ENCODE measurements at regions not wholly inside any gene's neighbourhood (a gene's known extent, or its start where the extent isn't known, plus 50 kb on each side); places are given as distances from the start of the nearest gene placed in this dataset.
"Not testable (repeated sequence)": the region's sequence is repeated elsewhere in the genome, so short reads cannot be mapped to it uniquely, and the experiment has no call there.

DNA sequence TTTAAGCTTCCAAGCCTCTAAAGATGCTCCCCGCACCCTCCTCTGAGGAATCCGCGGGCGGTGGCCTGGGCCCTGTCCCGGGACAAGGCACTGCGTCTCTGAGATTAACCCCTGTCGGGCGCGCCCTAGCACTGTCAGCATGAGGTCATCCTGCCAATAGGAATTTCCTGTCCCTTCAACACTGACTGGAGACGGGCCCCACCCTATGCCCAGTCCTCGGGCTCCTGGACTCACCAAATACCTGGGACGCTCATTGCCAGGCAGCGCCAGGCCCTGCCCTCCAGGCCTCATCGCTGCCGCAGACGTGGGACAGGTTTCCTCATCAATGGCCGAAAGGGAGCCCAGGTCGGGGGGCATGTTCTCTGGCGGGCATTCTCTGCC is 67.6 kb upstream of the SH3GL3 start:
- DNase-seq (ENCODE audit: low spot score in 2 of 2) (no peak), ATAC-seq (replicated peaks; ENCODE audit: extremely low read depth, poor library complexity, severe bottlenecking) (no peak)
- Mint-ChIP-seq H3K27ac (ENCODE audit: low read depth) (no peak overlapping the region), H3K4me1 (no peaks in the 10 kb centered on the region), H3K4me3 (no peak overlapping the region), H3K9me3 (no peaks in the 10 kb centered on the region), H3K36me3 (ENCODE audit: insufficient read depth) (no peaks in the 10 kb centered on the region), H3K27me3 (peaks cover 45% of the 10 kb centered on the region)

DNA sequence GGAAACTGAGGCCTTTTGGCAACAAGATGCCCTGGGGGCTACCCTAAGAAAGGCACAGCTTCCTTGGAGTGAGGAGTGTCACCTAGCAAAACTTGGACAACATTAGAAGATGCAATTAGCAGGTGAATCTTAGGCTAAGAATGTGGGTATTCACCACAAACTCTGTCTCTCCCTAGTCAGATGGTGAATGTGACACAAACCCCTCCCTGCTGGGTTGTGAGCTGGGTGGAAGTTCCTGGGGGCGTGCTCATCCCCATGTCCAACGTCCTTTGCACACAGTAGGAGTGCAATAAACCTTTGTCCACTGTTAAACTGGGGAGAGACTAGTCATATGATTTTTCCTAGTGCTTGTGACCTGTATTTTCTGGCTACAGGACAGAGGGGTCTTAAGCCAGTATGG is 67.1 kb upstream of the SH3GL3 start:
- H3K27me3 Mint-ChIP-seq, result peaks cover 41% of the 10 kb centered on the region
- H3K4me1 Mint-ChIP-seq, result no peaks in the 10 kb centered on the region
- H3K27ac Mint-ChIP-seq (ENCODE audit: low read depth), result no peak overlapping the region
- DNase-seq (ENCODE audit: low spot score in 2 of 2) (no peak), ATAC-seq (replicated peaks; ENCODE audit: extremely low read depth, poor library complexity, severe bottlenecking) (no peak)
- no peaks in the 10 kb centered on the region for H3K9me3 Mint-ChIP-seq
- H3K4me3 Mint-ChIP-seq, result no peak overlapping the region
- H3K36me3 Mint-ChIP-seq (ENCODE audit: insufficient read depth), result no peaks in the 10 kb centered on the region

DNA sequence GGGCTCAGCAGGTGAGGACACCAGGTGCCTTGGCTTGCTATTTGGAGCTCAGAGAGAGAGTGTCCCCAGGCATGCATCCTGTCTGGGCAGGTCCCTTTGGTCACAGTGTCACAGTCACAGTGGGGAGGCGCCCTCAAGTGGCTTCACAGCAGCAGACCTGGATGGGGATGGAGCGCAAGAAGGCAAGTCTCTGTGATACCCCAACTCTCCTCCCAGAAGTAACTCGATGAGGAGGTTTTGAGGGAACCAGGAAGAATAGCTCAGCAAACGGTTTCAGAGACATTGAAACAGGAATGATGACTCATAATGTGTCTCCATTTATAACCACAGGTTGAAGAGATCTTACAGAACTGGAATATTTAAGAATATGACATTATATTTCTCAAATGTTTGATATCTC is 66.5 kb upstream of the SH3GL3 start:
- no peaks in the 10 kb centered on the region for H3K4me1 Mint-ChIP-seq
- DNase-seq (ENCODE audit: low spot score in 2 of 2) (no peak), ATAC-seq (replicated peaks; ENCODE audit: extremely low read depth, poor library complexity, severe bottlenecking) (no peak)
- no peak overlapping the region for H3K4me3 Mint-ChIP-seq
- H3K27me3 Mint-ChIP-seq, result peaks cover 37% of the 10 kb centered on the region
- H3K36me3 Mint-ChIP-seq (ENCODE audit: insufficient read depth), result no peaks in the 10 kb centered on the region
- H3K9me3 Mint-ChIP-seq, result no peaks in the 10 kb centered on the region
- H3K27ac Mint-ChIP-seq (ENCODE audit: low read depth), result no peak overlapping the region

DNA sequence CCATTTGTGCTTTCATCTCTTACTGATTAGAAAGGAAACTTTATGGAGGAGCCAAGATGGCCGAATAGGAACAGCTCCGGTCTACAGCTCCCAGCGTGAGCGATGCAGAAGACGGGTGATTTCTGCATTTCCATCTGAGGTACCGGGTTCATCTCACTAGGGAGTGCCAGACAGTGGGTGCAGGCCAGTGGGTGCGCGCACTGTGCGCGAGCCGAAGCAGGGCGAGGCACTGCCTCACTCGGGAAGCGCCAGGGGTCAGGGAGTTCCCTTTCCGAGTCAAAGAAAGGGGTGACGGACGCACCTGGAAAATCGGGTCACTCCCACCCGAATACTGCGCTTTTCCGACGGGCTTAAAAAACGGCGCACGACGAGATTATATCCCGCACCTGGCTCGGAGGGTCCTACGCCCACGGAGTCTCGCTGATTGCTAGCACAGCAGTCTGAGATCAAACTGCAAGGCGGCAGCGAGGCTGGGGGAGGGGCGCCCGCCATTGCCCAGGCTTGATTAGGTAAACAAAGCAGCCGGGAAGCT is 63.5 kb upstream of the SH3GL3 start:
- not testable (repeated sequence) for H3K27ac Mint-ChIP-seq (ENCODE audit: low read depth); H3K4me1 Mint-ChIP-seq; H3K4me3 Mint-ChIP-seq; ATAC-seq (replicated peaks; ENCODE audit: extremely low read depth, poor library complexity, severe bottlenecking); H3K36me3 Mint-ChIP-seq (ENCODE audit: insufficient read depth); DNase-seq (ENCODE audit: low spot score in 2 of 2); H3K9me3 Mint-ChIP-seq
- H3K27me3 Mint-ChIP-seq, result peaks cover 12% of the 10 kb centered on the region

DNA sequence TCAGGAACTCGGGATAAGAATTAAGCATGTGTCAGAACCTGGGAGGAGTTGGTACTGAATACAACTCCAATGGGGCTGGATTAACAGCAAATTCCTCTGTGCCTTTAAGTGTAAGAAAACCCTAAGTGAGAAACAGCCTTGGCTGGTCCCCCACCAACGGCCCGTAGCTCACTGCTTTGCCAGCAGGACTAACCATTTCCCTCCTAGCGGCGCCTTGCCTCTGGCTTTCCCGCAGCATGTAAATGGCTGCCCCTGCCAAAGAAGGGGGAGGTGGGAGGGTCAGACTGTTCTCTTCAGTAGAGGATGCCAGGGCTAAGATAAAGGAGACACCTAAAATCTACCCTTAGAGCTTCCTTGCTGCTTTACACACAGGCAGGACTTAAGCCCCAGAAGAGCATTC is 51.0 kb upstream of the SH3GL3 start:
- Mint-ChIP-seq H3K27ac (ENCODE audit: low read depth) (no peak overlapping the region), H3K4me3 (no peak overlapping the region), H3K36me3 (ENCODE audit: insufficient read depth) (no peaks in the 10 kb centered on the region), H3K4me1 (no peaks in the 10 kb centered on the region), H3K9me3 (no peaks in the 10 kb centered on the region), H3K27me3 (peaks cover 44% of the 10 kb centered on the region)
- DNase-seq (ENCODE audit: low spot score in 2 of 2) (no peak), ATAC-seq (replicated peaks; ENCODE audit: extremely low read depth, poor library complexity, severe bottlenecking) (no peak)
